ENCODE measurements at regions not wholly inside any gene's neighbourhood (a gene's known extent, or its start where the extent isn't known, plus 50 kb on each side); places are given as distances from the start of the nearest gene placed in this dataset.

GRCh38 chr20:50429412-50429811 is 80.8 kb upstream of the PTPN1 start:
- TF ChIP-seq CTCF (conservative IDR thresholded peaks at IDR 0.05; ENCODE audit: low read depth, low read length) = no peak
- no peak for TF ChIP-seq EZH2 (IDR thresholded peaks at IDR 0.05; ENCODE audit: low read length, unreplicated experiment)
- no peak for TF ChIP-seq EZH2phosphoT487 (IDR thresholded peaks at IDR 0.05; ENCODE audit: borderline replicate concordance, low read length)
